GM21381 (cell line): ENCODE measurements at regions not wholly inside any gene's neighbourhood (a gene's known extent, or its start where the extent isn't known, plus 50 kb on each side); places are given as distances from the start of the nearest gene placed in this dataset.

Experiments used
- ATAC-seq: cut with Tn5 transposase; IDR thresholded peaks from one replicate; pipeline ENCODE4 v1.9.1; 2021; ENCODE audit warnings: mild to moderate bottlenecking, moderate library complexity; ENCODE audit not compliant: unreplicated experiment

- ATAC-seq: no peak
Observed at GRCh38 chr11:123305601-123306375, 110.7 kb upstream of the CLMP start.

- ATAC-seq: no peak
Observed at GRCh38 chr11:123304828-123305466, 109.9 kb upstream of the CLMP start.

GRCh38 chr11:123303924-123304323 is 108.9 kb upstream of the CLMP start:
- ATAC-seq: no peak

- ATAC-seq: peak; percentile 47
Observed at GRCh38 chr11:123302751-123303195, 107.7 kb upstream of the CLMP start.

GRCh38 chr11:123301696-123302400 is 106.8 kb upstream of the CLMP start:
- peak; percentile 73 for ATAC-seq

GRCh38 chr11:123301013-123301591 is 106.1 kb upstream of the CLMP start:
- no peak for ATAC-seq

- ATAC-seq: no peak
Observed at GRCh38 chr11:123299721-123300120, 104.7 kb upstream of the CLMP start.

- no peak for ATAC-seq
Observed at GRCh38 chr11:123298488-123299447, 103.7 kb upstream of the CLMP start.

GRCh38 chr11:123292647-123293046 is 97.6 kb upstream of the CLMP start:
- ATAC-seq: no peak

- no peak for ATAC-seq
Observed at GRCh38 chr11:123291201-123291869, 96.3 kb upstream of the CLMP start.

- ATAC-seq: no peak
Observed at GRCh38 chr11:123286761-123287160, 91.7 kb upstream of the CLMP start.

- no peak for ATAC-seq
Observed at GRCh38 chr11:123286255-123286654, 91.2 kb upstream of the CLMP start.

GRCh38 chr11:123284454-123284853 is 89.4 kb upstream of the CLMP start:
- ATAC-seq: no peak

GRCh38 chr11:123282597-123282996 is 87.5 kb upstream of the CLMP start:
- ATAC-seq: no peak

GRCh38 chr11:123273616-123274015 is 78.6 kb upstream of the CLMP start:
- ATAC-seq: no peak

GRCh38 chr11:123272565-123272964 is 77.5 kb upstream of the CLMP start:
- ATAC-seq: no peak

GRCh38 chr11:123268156-123268555 is 73.1 kb upstream of the CLMP start:
- ATAC-seq: no peak

- ATAC-seq: no peak
Observed at GRCh38 chr11:123265951-123266350, 70.9 kb upstream of the CLMP start.

- ATAC-seq: no peak
Observed at GRCh38 chr11:123264431-123264780, 69.4 kb upstream of the CLMP start.
